B cell (primary cell): ENCODE measurements at regions not wholly inside any gene's neighbourhood (a gene's known extent, or its start where the extent isn't known, plus 50 kb on each side); places are given as distances from the start of the nearest gene placed in this dataset.
"Not testable (repeated sequence)": the region's sequence is repeated elsewhere in the genome, so short reads cannot be mapped to it uniquely, and the experiment has no call there.

Experiments
- ATAC-seq: fragments of 200-7000 bp; cut with Tn5 transposase; one replicate; pipeline ENCODE4 v1.10.0; 2021; ENCODE audit warnings: low read depth, mild to moderate bottlenecking, moderate number of reproducible peaks, moderate library complexity
- CTCF ChIA-PET: fragments of 350-600 bp; sonication (Branson Sonifier 250); formaldehyde crosslinking; loops from one replicate; lab custom pipeline; 2021; ENCODE audit warnings: antibody characterized with exemption, inconsistent platforms; lab: Charles Lee
- POLR2A ChIA-PET: fragments of 350-600 bp; sonication (Branson Sonifier 250); formaldehyde crosslinking; loops from one replicate; lab custom pipeline; 2021; ENCODE audit warnings: antibody characterized with exemption; lab: Charles Lee
- DNase-seq: peaks from one replicate; pipeline ENCODE4 v3.0.0; 2013
- H2AFZ ChIP-seq: 2 replicates; pipeline ENCODE4 v1.6.1; 2012; ENCODE audit warnings: mild to moderate bottlenecking, low read depth, low read length; ENCODE audit not compliant: insufficient read depth, poor library complexity, severe bottlenecking
- H3K27ac ChIP-seq, 2 donors: 1 replicate in 1 of 2; 2 replicates in 1 of 2; pipeline ENCODE4 v1.5.1; 2012 to 2013; ENCODE audit warnings: low read length in 2 of 2, mild to moderate bottlenecking in 2 of 2, moderate library complexity in 1 of 2
- H3K27me3 ChIP-seq, 4 experiments: fragments of 200-600 bp in 1 of 4; sonication (generic) in 1 of 4; replicated peaks in 1 of 4; 1 replicate in 2 of 4; 2 replicates in 2 of 4; pipeline versions ENCODE4 v1.6.1 to v1.7.0; 2013 to 2016; ENCODE audit warnings: low read length in 3 of 4, mild to moderate bottlenecking in 2 of 4, mixed read lengths in 1 of 4, moderate library complexity in 1 of 4; ENCODE audit not compliant: insufficient read depth in 4 of 4, control insufficient read depth in 3 of 4; ENCODE audit errors: control extremely low read depth in 1 of 4
- H3K36me3 ChIP-seq, 2 experiments: replicated peaks in 1 of 2; 1 replicate in 1 of 2; 2 replicates in 1 of 2; pipeline versions ENCODE4 v1.6.1 to v1.7.1; 2013; ENCODE audit warnings: low read length in 1 of 2; ENCODE audit not compliant: insufficient read depth in 2 of 2, control insufficient read depth in 1 of 2; ENCODE audit errors: control extremely low read depth in 1 of 2, extremely low read depth in 1 of 2
- H3K4me1 ChIP-seq, 2 donors: fragments of 200-600 bp in 1 of 2; sonication (generic) in 1 of 2; 1 replicate in 1 of 2; 2 replicates in 1 of 2; pipeline versions ENCODE4 v1.5.1 to v1.6.1; 2013 to 2017; ENCODE audit warnings: low read length in 2 of 2; ENCODE audit not compliant: control insufficient read depth in 2 of 2, insufficient read depth in 2 of 2
- H3K4me2 ChIP-seq: replicated peaks from 2 replicates; pipeline ENCODE3; 2012; ENCODE audit warnings: mild to moderate bottlenecking, low read depth, low read length; ENCODE audit not compliant: poor library complexity, severe bottlenecking
- H3K4me3 ChIP-seq, 5 experiments: fragments of 200-600 bp in 1 of 5; sonication (generic) in 1 of 5; 1 replicate in 3 of 5; 2 replicates in 2 of 5; pipeline versions ENCODE4 v1.5.1 to v1.7.0; 2011 to 2016; ENCODE audit warnings: low read length in 4 of 5, mild to moderate bottlenecking in 4 of 5, low read depth in 2 of 5, control low read depth in 1 of 5, moderate library complexity in 1 of 5; ENCODE audit not compliant: insufficient read depth in 1 of 5; ENCODE audit errors: control extremely low read depth in 1 of 5, extremely low read depth in 1 of 5
- H3K79me2 ChIP-seq: fragments of 200-600 bp; sonication (generic); one replicate; pipeline ENCODE4 v1.6.0; 2016; ENCODE audit warnings: low read length; ENCODE audit not compliant: control insufficient read depth, insufficient read depth
- H3K9ac ChIP-seq: fragments of 200-600 bp; sonication (generic); 2 replicates; pipeline ENCODE4 v1.6.1; 2017; ENCODE audit warnings: mild to moderate bottlenecking, low read length, moderate library complexity
- H3K9me3 ChIP-seq, 3 donors: one replicate each; pipeline versions ENCODE4 v1.6.1 to v1.7.1; 2013; ENCODE audit warnings: low read length in 2 of 3; ENCODE audit not compliant: control insufficient read depth in 2 of 3, insufficient read depth in 1 of 3; ENCODE audit errors: control extremely low read depth in 1 of 3
- H4K20me1 ChIP-seq: 2 replicates; pipeline ENCODE4 v1.6.0; 2012; ENCODE audit warnings: mild to moderate bottlenecking, low read length; ENCODE audit not compliant: insufficient read depth, control insufficient read depth, poor library complexity, severe bottlenecking
- H3K27ac Mint-ChIP-seq: one replicate; pipeline ENCODE4 v1.8.0; 2021; ENCODE audit warnings: mixed read lengths
- H3K27me3 Mint-ChIP-seq: one replicate; pipeline ENCODE4 v1.8.0; 2021; ENCODE audit warnings: mixed read lengths
- H3K4me1 Mint-ChIP-seq: one replicate; pipeline ENCODE4 v1.8.0; 2021; ENCODE audit warnings: mixed read lengths
- H3K4me3 Mint-ChIP-seq: one replicate; pipeline ENCODE4 v1.8.0; 2021; ENCODE audit warnings: mixed read lengths
- H3K9me3 Mint-ChIP-seq: one replicate; pipeline ENCODE4 v1.8.0; 2022; ENCODE audit warnings: mixed read lengths; ENCODE audit not compliant: insufficient read depth
- CTCF ChIP-seq: fragments of 200-600 bp; IDR thresholded peaks from one replicate; pipeline ENCODE4 v1.8.0; 2022; ENCODE audit warnings: antibody characterized with exemption, mild to moderate bottlenecking
- EZH2 ChIP-seq: IDR thresholded peaks from 2 replicates; pipeline ENCODE4 v1.6.1; 2012; ENCODE audit warnings: borderline replicate concordance, low read depth, mild to moderate bottlenecking, moderate library complexity, low read length; ENCODE audit not compliant: insufficient read depth, poor library complexity, severe bottlenecking
- WGBS: methylation state at CpG from one replicate; pipeline ENCODE4 v1.1.5; 2013; ENCODE audit warnings: missing lambda C conversion rate; ENCODE audit not compliant: insufficient coverage; 5-methylcytosine and 5-hydroxymethylcytosine counted together
- intact Hi-C: fragments of 100-400 bp; cut with micrococcal nuclease; formaldehyde crosslinking; loops from one replicate; pipeline ENCODE4 v1.10.0; 2022

- Histone ChIP-seq H4K20me1 (no peaks in the 10 kb centered on the region), H3K36me3 (no peaks in the 10 kb centered on the region), H3K9me3 (no peaks in the 10 kb centered on the region), H3K79me2 (no peaks in the 10 kb centered on the region), H3K27me3 (no peaks in the 10 kb centered on the region), H3K4me1 (no peaks in the 10 kb centered on the region), H3K4me3 (no peak overlapping the region), H3K4me2 (no peak overlapping the region), H2AFZ (no peak overlapping the region), H3K9ac (no peak overlapping the region), H3K27ac (no peak overlapping the region)
- ChIA-PET CTCF (interaction anchor here (0.8 kb wide), 1 partner anchor 10 kb away, joined by 3 read pairs; no protein-coding TSS in a partner anchor), POLR2A (no interaction called here)
- no peaks in the 10 kb centered on the region for H3K4me1 Mint-ChIP-seq
- no peak for ATAC-seq
- no peak for DNase-seq
- H3K4me3 Mint-ChIP-seq, result no peak overlapping the region
- peaks cover 14% of the 10 kb centered on the region for H3K27me3 Mint-ChIP-seq
- WGBS, result 100% methylated on average over 1 of the region's 2 CpGs
- intact Hi-C loops, result no loop called here
- no peak overlapping the region for H3K27ac Mint-ChIP-seq
- no peaks in the 10 kb centered on the region for H3K9me3 Mint-ChIP-seq
- TF ChIP-seq CTCF (no peak), EZH2 (no peak)
These were observed 416.8 kb upstream of the HNRNPA3 start for GRCh38 chr2:176795823-176796222.

- 90% methylated on average over 6 of the region's 13 CpGs for WGBS
- H3K27ac Mint-ChIP-seq, H4K20me1 ChIP-seq, intact Hi-C loops, POLR2A ChIA-PET, H3K79me2 ChIP-seq, H3K4me3 ChIP-seq, H3K9ac ChIP-seq, H3K9me3 Mint-ChIP-seq, H3K4me3 Mint-ChIP-seq, H3K4me1 Mint-ChIP-seq, H3K4me1 ChIP-seq, CTCF ChIA-PET, H2AFZ ChIP-seq, H3K36me3 ChIP-seq, H3K27me3 ChIP-seq, H3K9me3 ChIP-seq, DNase-seq, H3K4me2 ChIP-seq, H3K27me3 Mint-ChIP-seq, ATAC-seq, H3K27ac ChIP-seq: not testable (repeated sequence)
These were observed 415.9 kb upstream of the HNRNPA3 start for GRCh38 chr2:176796677-176797076.
